AG09309 (cell line): ENCODE measurements at regions not wholly inside any gene's neighbourhood (a gene's known extent, or its start where the extent isn't known, plus 50 kb on each side); places are given as distances from the start of the nearest gene placed in this dataset.
"Not testable (repeated sequence)": the region's sequence is repeated elsewhere in the genome, so short reads cannot be mapped to it uniquely, and the experiment has no call there.

Experiments used
- DNase-seq: peaks from one replicate; pipeline ENCODE4 v3.0.0-alpha.2; 2010; ENCODE audit warnings: low read depth
- H3K4me3 ChIP-seq: 2 replicates; pipeline ENCODE4 v1.5.1; 2011; ENCODE audit warnings: mild to moderate bottlenecking, low read depth, low read length, moderate library complexity; ENCODE audit not compliant: control insufficient read depth
- CTCF ChIP-seq: IDR thresholded peaks from 2 replicates; pipeline ENCODE4 v1.5.1; 2011; ENCODE audit warnings: mild to moderate bottlenecking, low read depth, low read length, inconsistent platforms; ENCODE audit not compliant: insufficient read depth, control insufficient read depth; ENCODE audit errors: missing control alignments

- no peak for DNase-seq
- TF ChIP-seq CTCF = no peak
- no peak overlapping the region for H3K4me3 ChIP-seq
These were observed 105.6 kb upstream of the ALDH3B2 start for GRCh38 chr11:67780056-67780455.

GRCh38 chr11:67779189-67779875, 104.9 kb upstream of the ALDH3B2 start:
- H3K4me3 ChIP-seq, DNase-seq: not testable (repeated sequence)

GRCh38 chr11:67776852-67777520, 102.6 kb upstream of the ALDH3B2 start:
- no peak for DNase-seq
- no peak overlapping the region for H3K4me3 ChIP-seq
- TF ChIP-seq CTCF = no peak

GRCh38 chr11:67774175-67774574, 99.8 kb upstream of the ALDH3B2 start:
- not testable (repeated sequence) for H3K4me3 ChIP-seq, DNase-seq

- H3K4me3 ChIP-seq, DNase-seq: not testable (repeated sequence)
These were observed 93.7 kb upstream of the ALDH3B2 start for GRCh38 chr11:67768001-67768730.

- not testable (repeated sequence) for DNase-seq, H3K4me3 ChIP-seq
These were observed 86.8 kb upstream of the ALDH3B2 start for GRCh38 chr11:67761211-67761610.

- not testable (repeated sequence) for H3K4me3 ChIP-seq, DNase-seq
These were observed 84.9 kb upstream of the ALDH3B2 start for GRCh38 chr11:67759321-67759720.

GRCh38 chr11:67758467-67758866, 84.0 kb upstream of the ALDH3B2 start:
- not testable (repeated sequence) for DNase-seq, H3K4me3 ChIP-seq

GRCh38 chr11:67758009-67758408, 83.6 kb upstream of the ALDH3B2 start:
- H3K4me3 ChIP-seq, DNase-seq: not testable (repeated sequence)

GRCh38 chr11:67753820-67754219, 79.4 kb upstream of the ALDH3B2 start:
- DNase-seq, H3K4me3 ChIP-seq: not testable (repeated sequence)

GRCh38 chr11:67745181-67745726, 70.8 kb upstream of the ALDH3B2 start:
- no peak for DNase-seq
- TF ChIP-seq CTCF = no peak
- no peak overlapping the region for H3K4me3 ChIP-seq

GRCh38 chr11:67744231-67744630, 69.8 kb upstream of the ALDH3B2 start:
- not testable (repeated sequence) for H3K4me3 ChIP-seq, DNase-seq

GRCh38 chr11:67738231-67738630, 63.8 kb upstream of the ALDH3B2 start:
- not testable (repeated sequence) for H3K4me3 ChIP-seq, DNase-seq

GRCh38 chr11:67737562-67738080, 63.2 kb upstream of the ALDH3B2 start:
- not testable (repeated sequence) for H3K4me3 ChIP-seq, DNase-seq
